ENCODE measurements at regions not wholly inside any gene's neighbourhood (a gene's known extent, or its start where the extent isn't known, plus 50 kb on each side); places are given as distances from the start of the nearest gene placed in this dataset.

DNA sequence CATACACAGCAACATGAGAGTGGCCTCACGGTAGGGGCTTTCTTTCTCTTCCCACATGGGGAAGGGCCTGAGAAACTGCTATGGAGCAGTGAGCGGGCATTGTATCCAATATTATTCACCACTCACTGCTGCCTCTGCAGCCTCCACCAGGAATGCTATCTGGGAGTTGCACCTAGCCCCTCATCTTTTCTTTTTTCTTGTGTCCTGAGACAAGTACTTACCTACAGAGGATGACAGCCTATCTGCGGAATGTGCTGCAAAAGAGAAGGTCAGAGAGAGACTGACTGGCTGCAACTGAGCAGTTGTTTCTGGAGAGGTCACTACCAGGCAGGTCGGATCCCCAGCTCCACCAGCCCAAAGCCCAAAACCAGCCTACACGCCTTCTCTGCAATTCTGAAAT is 52.1 kb upstream of the HTATIP2 start:
- DNase-seq (ENCODE audit: low spot score in 2 of 2): no peak
- no peak for TF ChIP-seq POLR2A (IDR thresholded peaks at IDR 0.05)
- TF ChIP-seq CTCF (IDR thresholded peaks at IDR 0.05): no peak
- WGBS, 2 donors: 68 to 84% methylated on average over 5 of the region's 5 CpGs
- intact Hi-C loops (cut with DNase I; ENCODE audit: low total_unique reads): no loop called here
- no peak overlapping the region for H3K4me3 ChIP-seq (ENCODE audit: low read depth, poor library complexity, severe bottlenecking)

GRCh38 chr11:20310596-20311394 is 52.7 kb upstream of the HTATIP2 start:
- 78 to 84% methylated on average over 11 of the region's 11 CpGs for WGBS, 2 donors
- H3K4me3 ChIP-seq (ENCODE audit: low read depth, poor library complexity, severe bottlenecking): no peak overlapping the region
- no peak for DNase-seq (ENCODE audit: low spot score in 2 of 2)
- TF ChIP-seq POLR2A (IDR thresholded peaks at IDR 0.05) (no peak), CTCF (IDR thresholded peaks at IDR 0.05) (no peak)
- intact Hi-C loops (cut with DNase I; ENCODE audit: low total_unique reads): no loop called here

- DNase-seq (ENCODE audit: low spot score in 2 of 2): no peak
- 60 to 63% methylated on average over 9 of the region's 9 CpGs for WGBS, 2 donors
- intact Hi-C loops (cut with DNase I; ENCODE audit: low total_unique reads): no loop called here
- no peak overlapping the region for H3K4me3 ChIP-seq (ENCODE audit: low read depth, poor library complexity, severe bottlenecking)
- TF ChIP-seq CTCF (IDR thresholded peaks at IDR 0.05): no peak
- no peak for TF ChIP-seq POLR2A (IDR thresholded peaks at IDR 0.05)
These were observed 53.4 kb upstream of the HTATIP2 start for GRCh38 chr11:20310137-20310536.

DNA sequence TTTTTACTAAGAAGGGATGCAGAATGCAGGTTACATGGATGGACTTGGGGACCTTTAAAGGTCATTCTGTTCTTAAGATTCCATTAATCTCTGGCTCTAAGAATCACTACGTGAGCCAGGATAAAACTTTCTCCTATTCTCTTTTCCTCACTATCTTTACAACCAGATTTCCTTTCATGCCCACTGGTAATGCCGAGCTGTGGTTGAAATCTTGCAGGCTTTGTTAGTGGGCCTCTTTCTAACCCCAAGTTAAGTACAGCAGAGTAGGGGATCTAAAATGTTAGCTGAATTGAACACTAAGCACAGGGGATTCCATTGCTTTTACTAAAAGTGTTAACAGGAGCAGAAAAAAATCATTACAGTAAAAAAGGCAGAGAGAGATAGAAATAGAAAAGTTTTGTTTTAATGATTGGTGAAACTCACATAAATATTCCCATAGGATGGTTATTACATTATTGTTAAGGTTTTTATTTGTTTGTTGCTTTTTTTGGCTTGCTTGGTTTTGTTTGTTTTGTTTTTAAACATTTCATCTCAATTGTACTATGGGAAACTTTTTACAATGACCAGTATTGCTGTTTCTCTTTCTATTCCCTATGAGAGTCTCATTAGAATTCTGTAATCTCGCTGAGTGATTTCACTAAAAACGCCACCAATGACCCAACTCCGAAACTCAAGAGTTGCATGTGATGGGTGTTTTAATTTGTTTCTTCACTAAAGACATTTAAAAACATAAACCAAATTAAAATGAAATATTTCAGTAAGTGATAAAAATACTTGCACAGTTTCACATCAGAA is 54.1 kb upstream of the HTATIP2 start:
- TF ChIP-seq POLR2A (IDR thresholded peaks at IDR 0.05) (no peak), CTCF (IDR thresholded peaks at IDR 0.05) (no peak)
- DNase-seq (ENCODE audit: low spot score in 2 of 2): no peak
- intact Hi-C loops (cut with DNase I; ENCODE audit: low total_unique reads): no loop called here
- WGBS, 2 donors: 81 to 85% methylated on average over 5 of the region's 5 CpGs
- no peak overlapping the region for H3K4me3 ChIP-seq (ENCODE audit: low read depth, poor library complexity, severe bottlenecking)

DNA sequence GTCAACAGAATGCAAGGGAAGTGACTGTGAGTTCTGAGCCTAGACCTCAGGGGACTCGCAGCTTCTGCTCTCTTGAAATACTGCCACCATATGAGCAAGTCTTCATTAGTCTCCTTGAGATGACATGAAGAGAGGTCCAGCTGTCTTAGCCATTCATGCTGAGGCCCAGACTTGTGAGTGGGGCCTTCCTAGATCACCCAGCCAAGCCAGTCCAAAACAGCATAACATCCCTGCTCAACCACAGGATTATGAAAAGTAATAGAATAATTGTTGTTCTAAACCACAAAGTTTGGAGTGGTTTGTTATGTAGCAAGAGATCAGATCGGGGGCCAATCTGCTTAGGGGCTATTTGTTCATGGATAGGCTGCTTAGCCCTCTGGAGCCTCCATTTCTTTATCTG is 54.9 kb upstream of the HTATIP2 start:
- no peak overlapping the region for H3K4me3 ChIP-seq (ENCODE audit: low read depth, poor library complexity, severe bottlenecking)
- DNase-seq (ENCODE audit: low spot score in 2 of 2): no peak
- intact Hi-C loops (cut with DNase I; ENCODE audit: low total_unique reads): no loop called here
- TF ChIP-seq POLR2A (IDR thresholded peaks at IDR 0.05): no peak
- no peak for TF ChIP-seq CTCF (IDR thresholded peaks at IDR 0.05)
- 66 to 74% methylated on average over 2 of the region's 2 CpGs for WGBS, 2 donors
